ENCODE measurements at regions not wholly inside any gene's neighbourhood (a gene's known extent, or its start where the extent isn't known, plus 50 kb on each side); places are given as distances from the start of the nearest gene placed in this dataset.

GRCh38 chr2:136423516-136423996 lies 305.6 kb upstream of the CXCR4 start (continued):
- peak in 1 of 2 experiments; percentile 26; a peak in 1 of 4 replicates for TF ChIP-seq ETV6 (conservative IDR thresholded peaks at IDR 0.05 in 1 of 2, IDR thresholded peaks at IDR 0.05 in 1 of 2; ENCODE audit: borderline replicate concordance in 1 of 2, low read depth in 1 of 2)
- TF ChIP-seq IKZF2 (IDR thresholded peaks at IDR 0.05) = no peak
- TF ChIP-seq ZNF384 (IDR thresholded peaks at IDR 0.05; ENCODE audit: borderline replicate concordance, low read depth, low read length) = no peak
- TF ChIP-seq WRNIP1 (IDR thresholded peaks at IDR 0.05; ENCODE audit: borderline replicate concordance, low read depth, low read length) = no peak
- peak; percentile 88 to 95 (median 89); a peak in 5 of 6 replicates for TF ChIP-seq CTCF (IDR thresholded peaks at IDR 0.05 in 2 of 3, conservative IDR thresholded peaks at IDR 0.05 in 1 of 3; ENCODE audit: control insufficient read depth in 2 of 3, extremely low read depth in 1 of 3, insufficient read depth in 1 of 3, low read depth in 3 of 3, low read length in 3 of 3)
- TF ChIP-seq MLLT1 (IDR thresholded peaks at IDR 0.05) = no peak
- TF ChIP-seq CBX5 (IDR thresholded peaks at IDR 0.05; ENCODE audit: low read depth) = no peak
- no peak for TF ChIP-seq RCOR1 (conservative IDR thresholded peaks at IDR 0.05; ENCODE audit: low read depth, low read length)
- peak; percentile 56; the same call in 1 of the 2 replicates for TF ChIP-seq SMARCA5 (IDR thresholded peaks at IDR 0.05)
- no peak for TF ChIP-seq MYB (IDR thresholded peaks at IDR 0.05; ENCODE audit: borderline replicate concordance, low read depth, low read length)
- peak; percentile 88 for TF ChIP-seq ELK1 (IDR thresholded peaks at IDR 0.05; ENCODE audit: low read depth, low read length)
- no peak for TF ChIP-seq SREBF2 (IDR thresholded peaks at IDR 0.05; ENCODE audit: low read length)
- TF ChIP-seq TARDBP (IDR thresholded peaks at IDR 0.05; ENCODE audit: borderline replicate concordance) = no peak
- peak; percentile 65 for TF ChIP-seq YY1 (IDR thresholded peaks at IDR 0.05; ENCODE audit: low read depth, low read length)
- TF ChIP-seq NFYA (IDR thresholded peaks at IDR 0.05; ENCODE audit: borderline replicate concordance, low read depth, low read length) = no peak
- TF ChIP-seq CUX1 (IDR thresholded peaks at IDR 0.05; ENCODE audit: insufficient replicate concordance, low read depth, low read length) = no peak
- no peak for TF ChIP-seq YBX1 (IDR thresholded peaks at IDR 0.05)
- no peak for TF ChIP-seq TAF1 (IDR thresholded peaks at IDR 0.05; ENCODE audit: borderline replicate concordance, low read depth, low read length)
- no peak for TF ChIP-seq POLR2AphosphoS2 (IDR thresholded peaks at IDR 0.05; ENCODE audit: low read depth, low read length)
- peak; percentile 32; the same call in 1 of the 2 replicates for TF ChIP-seq MXI1 (IDR thresholded peaks at IDR 0.05; ENCODE audit: low read depth, low read length)
- TF ChIP-seq TCF12 (IDR thresholded peaks at IDR 0.05; ENCODE audit: low read depth, low read length) = peak; percentile 18; the same call in 1 of the 2 replicates

Data from GM12878 (cell line).